ENCODE measurements at regions not wholly inside any gene's neighbourhood (a gene's known extent, or its start where the extent isn't known, plus 50 kb on each side); places are given as distances from the start of the nearest gene placed in this dataset.

- H3K36me3 Mint-ChIP-seq (ENCODE audit: low read depth): no peaks in the 10 kb centered on the region
- peaks cover 4% of the 10 kb centered on the region for H3K27me3 Mint-ChIP-seq
- H3K27ac Mint-ChIP-seq: no peak overlapping the region
- no peaks in the 10 kb centered on the region for H3K4me1 Mint-ChIP-seq
- no peak overlapping the region for H3K4me3 Mint-ChIP-seq
- ATAC-seq (replicated peaks): no peak
- peaks cover 7% of the 10 kb centered on the region for H3K9me3 Mint-ChIP-seq
These were observed 403.3 kb downstream of the PLK2 start for GRCh38 chr5:58056546-58056945.

- H3K4me1 Mint-ChIP-seq: no peaks in the 10 kb centered on the region
- peaks cover 4% of the 10 kb centered on the region for H3K27me3 Mint-ChIP-seq
- no peak overlapping the region for H3K4me3 Mint-ChIP-seq
- H3K9me3 Mint-ChIP-seq: peaks cover 7% of the 10 kb centered on the region
- no peak overlapping the region for H3K27ac Mint-ChIP-seq
- no peaks in the 10 kb centered on the region for H3K36me3 Mint-ChIP-seq (ENCODE audit: low read depth)
- ATAC-seq (replicated peaks): no peak
These were observed 405.9 kb downstream of the PLK2 start for GRCh38 chr5:58054018-58054417.

GRCh38 chr5:58048954-58049353 lies 410.9 kb downstream of the PLK2 start:
- Mint-ChIP-seq H3K4me1 (no peaks in the 10 kb centered on the region), H3K27me3 (no peaks in the 10 kb centered on the region), H3K4me3 (no peak overlapping the region), H3K9me3 (no peaks in the 10 kb centered on the region), H3K36me3 (ENCODE audit: low read depth) (no peaks in the 10 kb centered on the region), H3K27ac (no peak overlapping the region)
- no peak for ATAC-seq (replicated peaks)

- no peaks in the 10 kb centered on the region for H3K4me1 Mint-ChIP-seq
- H3K27ac Mint-ChIP-seq: no peak overlapping the region
- ATAC-seq (replicated peaks): no peak
- H3K4me3 Mint-ChIP-seq: no peak overlapping the region
- H3K36me3 Mint-ChIP-seq (ENCODE audit: low read depth): no peaks in the 10 kb centered on the region
- no peaks in the 10 kb centered on the region for H3K9me3 Mint-ChIP-seq
- no peaks in the 10 kb centered on the region for H3K27me3 Mint-ChIP-seq
These were observed 411.5 kb downstream of the PLK2 start for GRCh38 chr5:58048185-58048925.

- Mint-ChIP-seq H3K27me3 (peaks cover 1% of the 10 kb centered on the region), H3K9me3 (no peaks in the 10 kb centered on the region), H3K27ac (no peak overlapping the region), H3K4me3 (no peak overlapping the region), H3K36me3 (ENCODE audit: low read depth) (no peaks in the 10 kb centered on the region), H3K4me1 (no peaks in the 10 kb centered on the region)
- no peak for ATAC-seq (replicated peaks)
These were observed 413.5 kb downstream of the PLK2 start for GRCh38 chr5:58046371-58046770.

GRCh38 chr5:58044166-58044565 lies 415.7 kb downstream of the PLK2 start:
- no peak for ATAC-seq (replicated peaks)
- Mint-ChIP-seq H3K27me3 (peaks cover 6% of the 10 kb centered on the region), H3K9me3 (no peaks in the 10 kb centered on the region), H3K4me1 (no peaks in the 10 kb centered on the region), H3K36me3 (ENCODE audit: low read depth) (no peaks in the 10 kb centered on the region), H3K27ac (no peak overlapping the region), H3K4me3 (no peak overlapping the region)

- Mint-ChIP-seq H3K36me3 (ENCODE audit: low read depth) (no peaks in the 10 kb centered on the region), H3K27ac (no peak overlapping the region), H3K9me3 (no peaks in the 10 kb centered on the region), H3K27me3 (peaks cover 6% of the 10 kb centered on the region), H3K4me3 (no peak overlapping the region), H3K4me1 (no peaks in the 10 kb centered on the region)
- ATAC-seq (replicated peaks): no peak
These were observed 416.6 kb downstream of the PLK2 start for GRCh38 chr5:58043032-58043945.

GRCh38 chr5:58041884-58042283 lies 418.0 kb downstream of the PLK2 start:
- Mint-ChIP-seq H3K27me3 (peaks cover 6% of the 10 kb centered on the region), H3K4me3 (no peak overlapping the region), H3K9me3 (no peaks in the 10 kb centered on the region), H3K36me3 (ENCODE audit: low read depth) (no peaks in the 10 kb centered on the region), H3K27ac (no peak overlapping the region), H3K4me1 (no peaks in the 10 kb centered on the region)
- no peak for ATAC-seq (replicated peaks)

GRCh38 chr5:58040846-58041245 lies 419.0 kb downstream of the PLK2 start:
- no peak for ATAC-seq (replicated peaks)
- Mint-ChIP-seq H3K9me3 (no peaks in the 10 kb centered on the region), H3K36me3 (ENCODE audit: low read depth) (no peaks in the 10 kb centered on the region), H3K4me1 (no peaks in the 10 kb centered on the region), H3K27me3 (peaks cover 6% of the 10 kb centered on the region), H3K4me3 (no peak overlapping the region), H3K27ac (no peak overlapping the region)

- H3K9me3 Mint-ChIP-seq: no peaks in the 10 kb centered on the region
These were observed 419.8 kb downstream of the PLK2 start for GRCh38 chr5:58040044-58040443.

GRCh38 chr5:58037899-58038298 lies 422.0 kb downstream of the PLK2 start:
- no peaks in the 10 kb centered on the region for H3K9me3 Mint-ChIP-seq
- H3K27ac Mint-ChIP-seq: no peak overlapping the region
- peaks cover 6% of the 10 kb centered on the region for H3K27me3 Mint-ChIP-seq
- H3K4me1 Mint-ChIP-seq: no peaks in the 10 kb centered on the region
- no peak overlapping the region for H3K4me3 Mint-ChIP-seq
- no peaks in the 10 kb centered on the region for H3K36me3 Mint-ChIP-seq (ENCODE audit: low read depth)
- ATAC-seq (replicated peaks): no peak

More at GRCh38 chr5:58040044-58040443, 419.8 kb downstream of the PLK2 start:
- Mint-ChIP-seq H3K27ac (no peak overlapping the region), H3K4me1 (no peaks in the 10 kb centered on the region), H3K36me3 (ENCODE audit: low read depth) (no peaks in the 10 kb centered on the region), H3K27me3 (peaks cover 6% of the 10 kb centered on the region), H3K4me3 (no peak overlapping the region)
- no peak for ATAC-seq (replicated peaks)

- H3K27me3 Mint-ChIP-seq: no peaks in the 10 kb centered on the region
These were observed 434.1 kb downstream of the PLK2 start for GRCh38 chr5:58025809-58026208.

GRCh38 chr5:58024151-58024550 lies 435.7 kb downstream of the PLK2 start:
- Mint-ChIP-seq H3K4me3 (no peak overlapping the region), H3K27ac (no peak overlapping the region), H3K36me3 (ENCODE audit: low read depth) (no peaks in the 10 kb centered on the region), H3K27me3 (no peaks in the 10 kb centered on the region), H3K4me1 (no peaks in the 10 kb centered on the region), H3K9me3 (no peaks in the 10 kb centered on the region)
- no peak for ATAC-seq (replicated peaks)

More at GRCh38 chr5:58025809-58026208, 434.1 kb downstream of the PLK2 start:
- Mint-ChIP-seq H3K27ac (no peak overlapping the region), H3K9me3 (no peaks in the 10 kb centered on the region), H3K4me3 (no peak overlapping the region), H3K4me1 (no peaks in the 10 kb centered on the region), H3K36me3 (ENCODE audit: low read depth) (no peaks in the 10 kb centered on the region)
- no peak for ATAC-seq (replicated peaks)

GRCh38 chr5:58022055-58022454 lies 437.8 kb downstream of the PLK2 start:
- no peaks in the 10 kb centered on the region for H3K4me1 Mint-ChIP-seq
- H3K27ac Mint-ChIP-seq: no peak overlapping the region
- no peaks in the 10 kb centered on the region for H3K9me3 Mint-ChIP-seq
- H3K27me3 Mint-ChIP-seq: no peaks in the 10 kb centered on the region
- H3K36me3 Mint-ChIP-seq (ENCODE audit: low read depth): no peaks in the 10 kb centered on the region
- H3K4me3 Mint-ChIP-seq: no peak overlapping the region
- ATAC-seq (replicated peaks): no peak

GRCh38 chr5:58021466-58021865 lies 438.4 kb downstream of the PLK2 start:
- ATAC-seq (replicated peaks): no peak
- H3K36me3 Mint-ChIP-seq (ENCODE audit: low read depth): no peaks in the 10 kb centered on the region
- H3K4me3 Mint-ChIP-seq: no peak overlapping the region
- no peak overlapping the region for H3K27ac Mint-ChIP-seq
- H3K27me3 Mint-ChIP-seq: no peaks in the 10 kb centered on the region
- no peaks in the 10 kb centered on the region for H3K4me1 Mint-ChIP-seq
- H3K9me3 Mint-ChIP-seq: no peaks in the 10 kb centered on the region
